ENCODE measurements at regions not wholly inside any gene's neighbourhood (a gene's known extent, or its start where the extent isn't known, plus 50 kb on each side); places are given as distances from the start of the nearest gene placed in this dataset.

DNA sequence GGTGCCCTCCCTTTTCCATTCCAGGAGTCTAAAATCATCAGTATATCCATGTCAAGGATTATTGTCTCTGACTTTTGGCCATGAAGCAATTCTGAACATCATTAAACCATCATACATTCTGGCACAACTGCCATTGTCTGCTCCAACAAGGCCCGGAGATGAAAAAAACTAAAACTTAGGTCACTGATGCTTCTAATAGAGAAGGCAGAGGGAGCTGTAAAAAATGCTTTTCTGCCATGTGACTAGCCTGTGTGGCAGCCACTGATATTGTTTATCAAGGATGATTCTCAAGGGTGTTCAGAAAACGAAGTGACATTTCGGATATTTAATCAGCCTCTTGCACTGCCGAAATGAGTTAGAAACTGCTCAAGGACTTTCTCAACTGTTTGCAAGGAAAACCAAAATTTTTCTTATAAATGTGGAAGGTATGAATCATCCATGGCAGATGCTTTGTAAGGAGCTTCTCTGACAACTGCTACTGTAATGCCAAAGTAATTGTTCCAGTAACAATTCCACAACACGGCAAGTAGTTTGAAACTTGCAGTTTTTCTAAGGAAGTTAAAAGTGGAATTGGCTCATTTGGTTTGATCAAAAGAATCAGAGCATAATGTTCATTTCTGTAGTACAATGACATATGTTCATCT, 1076.5 kb upstream of the FLRT2 start:
- H3K27me3 ChIP-seq (ENCODE audit: control insufficient read depth in 2 of 2, insufficient read depth in 2 of 2, low read length in 2 of 2): no peaks in the 10 kb centered on the region

GRCh38 chr14:84454114-84454513, 1075.8 kb upstream of the FLRT2 start:
- TF ChIP-seq, protein P1, sequence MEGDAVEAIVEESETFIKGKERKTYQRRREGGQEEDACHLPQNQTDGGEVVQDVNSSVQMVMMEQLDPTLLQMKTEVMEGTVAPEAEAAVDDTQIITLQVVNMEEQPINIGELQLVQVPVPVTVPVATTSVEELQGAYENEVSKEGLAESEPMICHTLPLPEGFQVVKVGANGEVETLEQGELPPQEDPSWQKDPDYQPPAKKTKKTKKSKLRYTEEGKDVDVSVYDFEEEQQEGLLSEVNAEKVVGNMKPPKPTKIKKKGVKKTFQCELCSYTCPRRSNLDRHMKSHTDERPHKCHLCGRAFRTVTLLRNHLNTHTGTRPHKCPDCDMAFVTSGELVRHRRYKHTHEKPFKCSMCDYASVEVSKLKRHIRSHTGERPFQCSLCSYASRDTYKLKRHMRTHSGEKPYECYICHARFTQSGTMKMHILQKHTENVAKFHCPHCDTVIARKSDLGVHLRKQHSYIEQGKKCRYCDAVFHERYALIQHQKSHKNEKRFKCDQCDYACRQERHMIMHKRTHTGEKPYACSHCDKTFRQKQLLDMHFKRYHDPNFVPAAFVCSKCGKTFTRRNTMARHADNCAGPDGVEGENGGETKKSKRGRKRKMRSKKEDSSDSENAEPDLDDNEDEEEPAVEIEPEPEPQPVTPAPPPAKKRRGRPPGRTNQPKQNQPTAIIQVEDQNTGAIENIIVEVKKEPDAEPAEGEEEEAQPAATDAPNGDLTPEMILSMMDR (IDR thresholded peaks at IDR 0.05): no peak
- Histone ChIP-seq H2AFZ (ENCODE audit: insufficient read depth, low read depth, low read length, poor library complexity, severe bottlenecking) (no peak overlapping the region), H3K4me2 (replicated peaks; ENCODE audit: extremely low read depth, low read length, poor library complexity, severe bottlenecking) (no peak overlapping the region), H3K9ac (ENCODE audit: insufficient read depth, low read length, poor library complexity, severe bottlenecking) (no peak overlapping the region), H3K27me3 (ENCODE audit: control insufficient read depth in 2 of 2, insufficient read depth in 2 of 2, low read length in 2 of 2) (no peaks in the 10 kb centered on the region), H3K9me3 (replicated peaks in 1 of 2; ENCODE audit: control insufficient read depth in 1 of 2, insufficient read depth in 1 of 2, low read length in 2 of 2) (no peaks in the 10 kb centered on the region), H4K20me1 (ENCODE audit: insufficient read depth, low read length) (no peaks in the 10 kb centered on the region), H3K27ac (ENCODE audit: low read depth in 1 of 2, low read length in 2 of 2) (no peak overlapping the region), H3K79me2 (ENCODE audit: insufficient read depth, low read length) (no peaks in the 10 kb centered on the region), H3K4me1 (ENCODE audit: control insufficient read depth in 1 of 2, insufficient read depth in 2 of 2, low read length in 2 of 2) (no peaks in the 10 kb centered on the region), H3K4me3 (replicated peaks in 1 of 3; ENCODE audit: low read depth in 2 of 3, low read length in 3 of 3) (no peak overlapping the region), H3K36me3 (replicated peaks in 1 of 2; ENCODE audit: control insufficient read depth in 1 of 2, insufficient read depth in 2 of 2, low read length in 2 of 2) (no peaks in the 10 kb centered on the region)
- H3K36me3 Mint-ChIP-seq: no peaks in the 10 kb centered on the region
- H3K4me3 Mint-ChIP-seq: no peak overlapping the region
- H3K4me1 Mint-ChIP-seq: no peaks in the 10 kb centered on the region
- WGBS (ENCODE audit: insufficient coverage): 80% methylated on average over 1 of the region's 4 CpGs
- H3K27me3 Mint-ChIP-seq (ENCODE audit: low read depth in 3 of 3): no peaks in the 10 kb centered on the region
- no peak for DNase-seq
- no peak overlapping the region for H3K27ac Mint-ChIP-seq
- H3K9me3 Mint-ChIP-seq: peaks cover 0 to 8% (median 0%) of the 10 kb centered on the region in 7 donors
- intact Hi-C loops (cut with micrococcal nuclease): no loop called here

More for the DNA sequence above, 1076.5 kb upstream of the FLRT2 start:
- WGBS (ENCODE audit: insufficient coverage): no CpG with 5 or more reads among the region's 5 CpGs
- H3K4me2 ChIP-seq (replicated peaks; ENCODE audit: extremely low read depth, low read length, poor library complexity, severe bottlenecking): no peak overlapping the region
- DNase-seq: no peak
- H3K27ac ChIP-seq (ENCODE audit: low read depth in 1 of 2, low read length in 2 of 2): no peak overlapping the region
- no peak overlapping the region for H3K4me3 Mint-ChIP-seq
- no peaks in the 10 kb centered on the region for H3K27me3 Mint-ChIP-seq (ENCODE audit: low read depth in 3 of 3)
- no peaks in the 10 kb centered on the region for H3K9me3 ChIP-seq (replicated peaks in 1 of 2; ENCODE audit: control insufficient read depth in 1 of 2, insufficient read depth in 1 of 2, low read length in 2 of 2)
- intact Hi-C loops (cut with micrococcal nuclease): no loop called here
- no peak overlapping the region for H2AFZ ChIP-seq (ENCODE audit: insufficient read depth, low read depth, low read length, poor library complexity, severe bottlenecking)
- no peaks in the 10 kb centered on the region for H3K79me2 ChIP-seq (ENCODE audit: insufficient read depth, low read length)
- H3K27ac Mint-ChIP-seq: no peak overlapping the region
- H3K4me1 Mint-ChIP-seq: no peaks in the 10 kb centered on the region
- H3K4me1 ChIP-seq (ENCODE audit: control insufficient read depth in 1 of 2, insufficient read depth in 2 of 2, low read length in 2 of 2): no peaks in the 10 kb centered on the region
- H3K9me3 Mint-ChIP-seq: peaks cover 0 to 8% (median 0%) of the 10 kb centered on the region in 7 donors
- TF ChIP-seq, protein P1 (IDR thresholded peaks at IDR 0.05): no peak
- H3K36me3 Mint-ChIP-seq: no peaks in the 10 kb centered on the region
- no peaks in the 10 kb centered on the region for H3K36me3 ChIP-seq (replicated peaks in 1 of 2; ENCODE audit: control insufficient read depth in 1 of 2, insufficient read depth in 2 of 2, low read length in 2 of 2)
- H3K4me3 ChIP-seq (replicated peaks in 1 of 3; ENCODE audit: low read depth in 2 of 3, low read length in 3 of 3): no peak overlapping the region
- H3K9ac ChIP-seq (ENCODE audit: insufficient read depth, low read length, poor library complexity, severe bottlenecking): no peak overlapping the region
- no peaks in the 10 kb centered on the region for H4K20me1 ChIP-seq (ENCODE audit: insufficient read depth, low read length)

All from CD14-positive monocyte (primary cell).